ENCODE measurements at regions not wholly inside any gene's neighbourhood (a gene's known extent, or its start where the extent isn't known, plus 50 kb on each side); places are given as distances from the start of the nearest gene placed in this dataset.

GRCh38 chrX:126886997-126887396 lies 67.5 kb downstream of the PRR32 start:
- ChIA-PET CTCF (ENCODE audit: unreplicated experiment) (no interaction called here), POLR2A (interaction anchor here (0.6 kb wide), 1 partner anchor 1034 kb away, joined by 3 read pairs; no protein-coding TSS in a partner anchor)
- no peaks in the 10 kb centered on the region for H3K4me1 ChIP-seq (ENCODE audit: insufficient read depth, low read length, poor library complexity, severe bottlenecking)
- no peaks in the 10 kb centered on the region for H3K79me2 ChIP-seq (ENCODE audit: insufficient read depth, low read depth, low read length)
- H3K36me3 ChIP-seq (ENCODE audit: insufficient read depth, low read length), result no peaks in the 10 kb centered on the region
- H3K9me2 ChIP-seq (ENCODE audit: insufficient read depth, low read length), result no peaks in the 10 kb centered on the region
- no peak overlapping the region for H3K27ac ChIP-seq (ENCODE audit: low read depth, low read length, poor library complexity, severe bottlenecking)
- H3K9me3 ChIP-seq (ENCODE audit: low read length), result no peaks in the 10 kb centered on the region
- no peak for DNase-seq (ENCODE audit: low spot score)
- H3K4me3 ChIP-seq (ENCODE audit: low read depth, low read length, poor library complexity, severe bottlenecking), result no peak overlapping the region
- no TSS peak for BruUV-seq (replicated peaks)
- no peak for TF ChIP-seq EZH2phosphoT487 (IDR thresholded peaks at IDR 0.05; ENCODE audit: borderline replicate concordance, low read depth, low read length)
- no peak for TF ChIP-seq CTCF (conservative IDR thresholded peaks at IDR 0.05; ENCODE audit: low read length)
- intact Hi-C loops (cut with micrococcal nuclease; ENCODE audit: unreplicated experiment), result no loop called here
- no peak overlapping the region for H3K4me2 ChIP-seq (ENCODE audit: low read length)
- H4K20me1 ChIP-seq (ENCODE audit: insufficient read depth, low read length), result no peaks in the 10 kb centered on the region
- H2AFZ ChIP-seq (ENCODE audit: low read length), result no peak overlapping the region

GRCh38 chrX:126900937-126901336 lies 81.4 kb downstream of the PRR32 start:
- Histone ChIP-seq H3K27ac (ENCODE audit: low read depth, low read length, poor library complexity, severe bottlenecking) (no peak overlapping the region), H2AFZ (ENCODE audit: low read length) (no peak overlapping the region), H3K79me2 (ENCODE audit: insufficient read depth, low read depth, low read length) (no peaks in the 10 kb centered on the region), H3K36me3 (ENCODE audit: insufficient read depth, low read length) (no peaks in the 10 kb centered on the region), H3K4me2 (ENCODE audit: low read length) (no peak overlapping the region), H3K9me2 (ENCODE audit: insufficient read depth, low read length) (no peaks in the 10 kb centered on the region), H3K9me3 (ENCODE audit: low read length) (no peaks in the 10 kb centered on the region), H4K20me1 (ENCODE audit: insufficient read depth, low read length) (no peaks in the 10 kb centered on the region), H3K4me3 (ENCODE audit: low read depth, low read length, poor library complexity, severe bottlenecking) (no peak overlapping the region), H3K4me1 (ENCODE audit: insufficient read depth, low read length, poor library complexity, severe bottlenecking) (no peaks in the 10 kb centered on the region)
- intact Hi-C loops (cut with micrococcal nuclease; ENCODE audit: unreplicated experiment), result no loop called here
- TF ChIP-seq CTCF (conservative IDR thresholded peaks at IDR 0.05; ENCODE audit: low read length) (no peak), EZH2phosphoT487 (IDR thresholded peaks at IDR 0.05; ENCODE audit: borderline replicate concordance, low read depth, low read length) (no peak)
- DNase-seq (ENCODE audit: low spot score), result no peak
- ChIA-PET CTCF (ENCODE audit: unreplicated experiment) (no interaction called here), POLR2A (no interaction called here)
- BruUV-seq (replicated peaks), result no TSS peak

GRCh38 chrX:126929071-126929470 lies 109.5 kb downstream of the PRR32 start:
- H3K4me2 ChIP-seq (ENCODE audit: low read length), result no peak overlapping the region
- no peak for DNase-seq (ENCODE audit: low spot score)
- TF ChIP-seq EZH2phosphoT487 (IDR thresholded peaks at IDR 0.05; ENCODE audit: borderline replicate concordance, low read depth, low read length), result no peak
- no peak for TF ChIP-seq CTCF (conservative IDR thresholded peaks at IDR 0.05; ENCODE audit: low read length)
- H3K9me3 ChIP-seq (ENCODE audit: low read length), result no peaks in the 10 kb centered on the region
- H3K36me3 ChIP-seq (ENCODE audit: insufficient read depth, low read length), result no peaks in the 10 kb centered on the region
- no peak overlapping the region for H3K27ac ChIP-seq (ENCODE audit: low read depth, low read length, poor library complexity, severe bottlenecking)
- no peaks in the 10 kb centered on the region for H3K9me2 ChIP-seq (ENCODE audit: insufficient read depth, low read length)
- H2AFZ ChIP-seq (ENCODE audit: low read length), result no peak overlapping the region
- H3K4me3 ChIP-seq (ENCODE audit: low read depth, low read length, poor library complexity, severe bottlenecking), result no peak overlapping the region
- BruUV-seq (replicated peaks), result no TSS peak
- intact Hi-C loops (cut with micrococcal nuclease; ENCODE audit: unreplicated experiment), result no loop called here
- H4K20me1 ChIP-seq (ENCODE audit: insufficient read depth, low read length), result no peaks in the 10 kb centered on the region
- POLR2A ChIA-PET, result interaction anchor here (0.7 kb wide), 1 partner anchor 40 kb away, joined by 3 read pairs; no protein-coding TSS in a partner anchor
- no peaks in the 10 kb centered on the region for H3K79me2 ChIP-seq (ENCODE audit: insufficient read depth, low read depth, low read length)
- CTCF ChIA-PET (ENCODE audit: unreplicated experiment), result no interaction called here
- no peaks in the 10 kb centered on the region for H3K4me1 ChIP-seq (ENCODE audit: insufficient read depth, low read length, poor library complexity, severe bottlenecking)
